ENCODE measurements at regions not wholly inside any gene's neighbourhood (a gene's known extent, or its start where the extent isn't known, plus 50 kb on each side); places are given as distances from the start of the nearest gene placed in this dataset.

DNA sequence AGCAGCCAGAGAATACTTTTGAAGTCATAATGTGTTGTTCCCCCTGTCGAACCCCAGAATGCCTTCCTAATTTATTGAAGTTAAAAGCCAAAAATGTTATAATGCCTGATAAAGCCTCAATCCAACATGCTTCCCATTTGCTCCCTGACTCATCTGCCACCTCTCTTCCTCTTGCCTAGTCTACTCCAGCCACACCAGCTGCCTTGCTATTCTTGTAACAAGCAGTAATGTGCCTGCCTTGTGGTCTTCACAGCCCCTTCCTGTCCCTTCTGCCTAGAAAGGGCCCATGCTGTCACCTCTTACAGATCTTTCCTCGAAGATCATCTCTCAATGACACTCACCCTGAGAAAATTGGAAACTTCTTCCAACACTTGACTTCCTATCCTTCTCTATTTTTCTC lies 231.6 kb upstream of the CDH2 start:
- Histone ChIP-seq H3K56ac (ENCODE audit: insufficient read length, low read depth, low read length) (no peak overlapping the region), H3K23ac (ENCODE audit: insufficient read length, low read depth, low read length) (no peak overlapping the region), H3K18ac (ENCODE audit: insufficient read length, low read depth, low read length) (no peak overlapping the region), H3K14ac (ENCODE audit: insufficient read depth, low read length) (no peak overlapping the region), H3K9ac (ENCODE audit: extremely low read depth, insufficient read length, low read length) (no peak overlapping the region), H3K79me1 (ENCODE audit: insufficient read depth, low read depth, low read length, poor library complexity, severe bottlenecking) (no peaks in the 10 kb centered on the region), H4K5ac (ENCODE audit: insufficient read length, low read depth, low read length) (no peak overlapping the region), H3T11ph (ENCODE audit: low read length) (no peak overlapping the region), H2BK20ac (ENCODE audit: low read depth, low read length, poor library complexity, severe bottlenecking) (no peak overlapping the region), H3K23me2 (ENCODE audit: insufficient read length, low read depth, low read length, poor library complexity, severe bottlenecking) (no peaks in the 10 kb centered on the region), H2BK12ac (ENCODE audit: insufficient read length, low read depth, low read length) (no peak overlapping the region), H3K27ac (ENCODE audit: insufficient read length, low read depth, low read length) (no peak overlapping the region), H3K27me3 (ENCODE audit: insufficient read depth, low read length) (no peaks in the 10 kb centered on the region), H3K9me3 (ENCODE audit: control insufficient read depth, low read depth, low read length) (no peaks in the 10 kb centered on the region), H3K4ac (ENCODE audit: low read depth, low read length) (no peak overlapping the region), H4K20me1 (ENCODE audit: control insufficient read depth, insufficient read depth, insufficient read length) (no peaks in the 10 kb centered on the region), H2BK120ac (ENCODE audit: low read depth, low read length, poor library complexity, severe bottlenecking) (no peak overlapping the region), H2BK5ac (ENCODE audit: insufficient read length, low read length) (no peak overlapping the region), H3K4me2 (ENCODE audit: insufficient read depth, insufficient read length, low read length) (no peak overlapping the region), H4K91ac (ENCODE audit: insufficient read length, low read depth, low read length) (no peak overlapping the region), H2BK15ac (ENCODE audit: low read depth, low read length) (no peak overlapping the region), H3K79me2 (ENCODE audit: insufficient read depth, low read length) (no peaks in the 10 kb centered on the region), H2AK5ac (ENCODE audit: insufficient read length, low read length) (no peak overlapping the region), H3K4me1 (ENCODE audit: insufficient read depth, low read length) (no peaks in the 10 kb centered on the region), H2AFZ (ENCODE audit: low read length) (no peak overlapping the region), H4K8ac (replicated peaks; ENCODE audit: insufficient read length, low read depth, low read length) (no peak overlapping the region)
- WGBS (ENCODE audit: extremely low coverage, insufficient read length, low lambda C conversion rate) = no CpG with 5 or more reads among the region's 2 CpGs
- Mint-ChIP-seq H3K4me1 (no peaks in the 10 kb centered on the region), H3K27me3 (ENCODE audit: low read depth) (no peaks in the 10 kb centered on the region), H3K4me3 (no peak overlapping the region), H3K27ac (no peak overlapping the region), H3K9me3 (no peaks in the 10 kb centered on the region), H3K36me3 (ENCODE audit: insufficient read depth in 1 of 3, low read depth in 3 of 3) (no peaks in the 10 kb centered on the region)
- TF ChIP-seq, protein P1, sequence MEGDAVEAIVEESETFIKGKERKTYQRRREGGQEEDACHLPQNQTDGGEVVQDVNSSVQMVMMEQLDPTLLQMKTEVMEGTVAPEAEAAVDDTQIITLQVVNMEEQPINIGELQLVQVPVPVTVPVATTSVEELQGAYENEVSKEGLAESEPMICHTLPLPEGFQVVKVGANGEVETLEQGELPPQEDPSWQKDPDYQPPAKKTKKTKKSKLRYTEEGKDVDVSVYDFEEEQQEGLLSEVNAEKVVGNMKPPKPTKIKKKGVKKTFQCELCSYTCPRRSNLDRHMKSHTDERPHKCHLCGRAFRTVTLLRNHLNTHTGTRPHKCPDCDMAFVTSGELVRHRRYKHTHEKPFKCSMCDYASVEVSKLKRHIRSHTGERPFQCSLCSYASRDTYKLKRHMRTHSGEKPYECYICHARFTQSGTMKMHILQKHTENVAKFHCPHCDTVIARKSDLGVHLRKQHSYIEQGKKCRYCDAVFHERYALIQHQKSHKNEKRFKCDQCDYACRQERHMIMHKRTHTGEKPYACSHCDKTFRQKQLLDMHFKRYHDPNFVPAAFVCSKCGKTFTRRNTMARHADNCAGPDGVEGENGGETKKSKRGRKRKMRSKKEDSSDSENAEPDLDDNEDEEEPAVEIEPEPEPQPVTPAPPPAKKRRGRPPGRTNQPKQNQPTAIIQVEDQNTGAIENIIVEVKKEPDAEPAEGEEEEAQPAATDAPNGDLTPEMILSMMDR (conservative IDR thresholded peaks at IDR 0.05) = no peak
- DNase-seq = no peak
